HG03280 (cell line): ENCODE measurements at regions not wholly inside any gene's neighbourhood (a gene's known extent, or its start where the extent isn't known, plus 50 kb on each side); places are given as distances from the start of the nearest gene placed in this dataset.
"Not testable (repeated sequence)": the region's sequence is repeated elsewhere in the genome, so short reads cannot be mapped to it uniquely, and the experiment has no call there.

Source experiments
- ATAC-seq: cut with Tn5 transposase; IDR thresholded peaks from one replicate; pipeline ENCODE4 v1.9.1; 2021; ENCODE audit warnings: mild to moderate bottlenecking, moderate library complexity; ENCODE audit not compliant: unreplicated experiment

GRCh38 chr9:108803428-108804065 is 52.2 kb downstream of the ACTL7B start:
- no peak for ATAC-seq

GRCh38 chr9:108802967-108803366 is 52.8 kb downstream of the ACTL7B start:
- ATAC-seq: no peak

- no peak for ATAC-seq
Observed at GRCh38 chr9:108801949-108802348, 53.8 kb downstream of the ACTL7B start.

GRCh38 chr9:108800632-108801099 is 55.1 kb downstream of the ACTL7B start:
- no peak for ATAC-seq

GRCh38 chr9:108793573-108793972 is 62.2 kb downstream of the ACTL7B start:
- no peak for ATAC-seq

- ATAC-seq: no peak
Observed at GRCh38 chr9:108789742-108790141, 66.0 kb downstream of the ACTL7B start.

- ATAC-seq: no peak
Observed at GRCh38 chr9:108787690-108788048, 68.1 kb downstream of the ACTL7B start.

GRCh38 chr9:108786901-108787689 is 68.7 kb downstream of the ACTL7B start:
- ATAC-seq: no peak

- ATAC-seq: no peak
Observed at GRCh38 chr9:108786322-108786721, 69.5 kb downstream of the ACTL7B start.

GRCh38 chr9:108784998-108785397 is 70.8 kb downstream of the ACTL7B start:
- no peak for ATAC-seq

GRCh38 chr9:108783731-108784495 is 71.9 kb downstream of the ACTL7B start:
- ATAC-seq: no peak

GRCh38 chr9:108783326-108783725 is 72.5 kb downstream of the ACTL7B start:
- no peak for ATAC-seq

- ATAC-seq: no peak
Observed at GRCh38 chr9:108780942-108781734, 74.6 kb downstream of the ACTL7B start.

GRCh38 chr9:108779551-108780325 is 76.0 kb downstream of the ACTL7B start:
- no peak for ATAC-seq

- no peak for ATAC-seq
Observed at GRCh38 chr9:108776920-108777639, 78.7 kb downstream of the ACTL7B start.

GRCh38 chr9:108775901-108776306 is 79.9 kb downstream of the ACTL7B start:
- no peak for ATAC-seq

- ATAC-seq: not testable (repeated sequence)
Observed at GRCh38 chr9:108774088-108774487, 81.7 kb downstream of the ACTL7B start.

- no peak for ATAC-seq
Observed at GRCh38 chr9:108772301-108772894, 83.4 kb downstream of the ACTL7B start.

GRCh38 chr9:108768744-108769143 is 87.0 kb downstream of the ACTL7B start:
- ATAC-seq: no peak
